H1 (cell line): ENCODE measurements at regions not wholly inside any gene's neighbourhood (a gene's known extent, or its start where the extent isn't known, plus 50 kb on each side); places are given as distances from the start of the nearest gene placed in this dataset.

Source experiments
- CTCF ChIA-PET: fragments of 300-600 bp; sonication (Branson Sonifier 250); formaldehyde crosslinking; loops from one replicate; lab custom pipeline; 2021; ENCODE audit not compliant: partially characterized antibody; lab: Charles Lee
- POLR2A ChIA-PET: fragments of 300-600 bp; sonication (Branson Sonifier 250); formaldehyde crosslinking; loops from one replicate; lab custom pipeline; 2021; ENCODE audit warnings: inconsistent platforms; ENCODE audit not compliant: partially characterized antibody; lab: Charles Lee
- DNase-seq, 2 experiments: peaks; one replicate each; pipeline versions ENCODE4 v3.0.0 to v3.0.0-alpha.2; 2010 to 2022; ENCODE audit warnings: low spot score in 2 of 2, low read depth in 1 of 2, mixed read lengths in 1 of 2
- FAIRE-seq: peaks from 2 replicates; lab custom pipeline; 2011; peaks lifted over from hg19 to GRCh38; lab: Jason Lieb, UNC
- H2AFZ ChIP-seq: 2 replicates; pipeline ENCODE4 v1.8.1; 2012; ENCODE audit warnings: low read length, inconsistent platforms
- H2AK5ac ChIP-seq: 2 replicates; pipeline ENCODE4 v1.6.1; 2013; ENCODE audit warnings: low read depth, low read length
- H2BK120ac ChIP-seq: replicated peaks from 2 replicates; pipeline ENCODE3; 2013; ENCODE audit warnings: low read depth, low read length, inconsistent platforms
- H2BK12ac ChIP-seq: 2 replicates; pipeline ENCODE4 v1.6.1; 2013; ENCODE audit warnings: low read depth, low read length
- H2BK15ac ChIP-seq: 2 replicates; pipeline ENCODE4 v1.6.1; 2013; ENCODE audit warnings: low read length
- H2BK20ac ChIP-seq: 2 replicates; pipeline ENCODE4 v1.6.1; 2013; ENCODE audit warnings: low read length
- H2BK5ac ChIP-seq: 2 replicates; pipeline ENCODE4 v1.6.1; 2013; ENCODE audit warnings: low read depth, low read length
- H3K14ac ChIP-seq: 2 replicates; pipeline ENCODE4 v1.6.1; 2013; ENCODE audit warnings: inconsistent platforms; ENCODE audit not compliant: insufficient read length
- H3K18ac ChIP-seq: 2 replicates; pipeline ENCODE4 v1.6.1; 2013; ENCODE audit warnings: low read length; ENCODE audit errors: extremely low read depth
- H3K23ac ChIP-seq: 2 replicates; pipeline ENCODE4 v1.6.1; 2013; ENCODE audit warnings: inconsistent platforms; ENCODE audit not compliant: insufficient read length
- H3K23me2 ChIP-seq: 2 replicates; pipeline ENCODE4 v1.6.1; 2013; ENCODE audit warnings: low read depth, low read length
- H3K27ac ChIP-seq: 2 replicates; pipeline ENCODE4 v1.6.1; 2011; ENCODE audit warnings: low read depth, low read length, inconsistent platforms
- H3K27me3 ChIP-seq, 4 experiments: replicated peaks in 1 of 4; 1 replicate in 1 of 4; 2 replicates in 3 of 4; pipeline versions ENCODE4 v1.6.1 to v1.8.1; 2011 to 2013; ENCODE audit warnings: low read length in 3 of 4, mild to moderate bottlenecking in 3 of 4, inconsistent platforms in 2 of 4, mixed read lengths in 2 of 4, moderate library complexity in 1 of 4; ENCODE audit not compliant: control insufficient read depth in 3 of 4, insufficient read depth in 3 of 4; ENCODE audit errors: extremely low read depth in 1 of 4
- H3K36me3 ChIP-seq, 4 experiments: 2 replicates each; pipeline versions ENCODE4 v1.6.1 to v1.8.1; 2011 to 2013; ENCODE audit warnings: mild to moderate bottlenecking in 4 of 4, low read length in 3 of 4, moderate library complexity in 2 of 4, control low read depth in 1 of 4, inconsistent platforms in 1 of 4; ENCODE audit not compliant: insufficient read depth in 4 of 4, control insufficient read depth in 2 of 4
- H3K4ac ChIP-seq: replicated peaks from 2 replicates; pipeline ENCODE3; 2013; ENCODE audit warnings: low read length, low read depth, mixed read lengths, inconsistent platforms; ENCODE audit not compliant: insufficient read length
- H3K4me1 ChIP-seq, 4 experiments: replicated peaks in 1 of 4; 1 replicate in 1 of 4; 2 replicates in 3 of 4; pipeline versions ENCODE4 v1.6.1 to v1.8.1; 2011 to 2013; ENCODE audit warnings: low read length in 3 of 4, inconsistent platforms in 2 of 4, mixed read lengths in 1 of 4; ENCODE audit not compliant: insufficient read depth in 4 of 4, control insufficient read depth in 3 of 4
- H3K4me2 ChIP-seq, 2 experiments: 2 replicates each; pipeline versions ENCODE4 v1.6.1 to v1.8.1; 2011 to 2013; ENCODE audit warnings: low read depth in 2 of 2, low read length in 2 of 2, control low read depth in 1 of 2, inconsistent platforms in 1 of 2, mild to moderate bottlenecking in 1 of 2; ENCODE audit not compliant: insufficient read depth in 1 of 2
- H3K4me3 ChIP-seq, 4 experiments: fragments of 200-600, 300-600 bp in 1 of 4; sonication (generic), shearing (Covaris generic), sonication (Bioruptor Twin) in 1 of 4; 2 replicates each; pipeline versions ENCODE4 v1.5.1 to v1.8.1; 2011 to 2016; ENCODE audit warnings: low read length in 4 of 4, low read depth in 3 of 4, control low read depth in 2 of 4, inconsistent platforms in 2 of 4, mild to moderate bottlenecking in 2 of 4, mixed read lengths in 1 of 4, moderate library complexity in 1 of 4; ENCODE audit not compliant: insufficient read depth in 2 of 4; ENCODE audit errors: extremely low read depth in 1 of 4
- H3K56ac ChIP-seq: replicated peaks from 2 replicates; pipeline ENCODE3; 2013; ENCODE audit warnings: low read depth, mild to moderate bottlenecking, mixed read lengths, low read length, inconsistent platforms; ENCODE audit not compliant: insufficient read length
- H3K79me1 ChIP-seq: 2 replicates; pipeline ENCODE4 v1.6.1; 2013; ENCODE audit warnings: low read depth, low read length, control low read depth
- H3K79me2 ChIP-seq, 2 experiments: 2 replicates each; pipeline versions ENCODE4 v1.6.1 to v1.8.1; 2012 to 2013; ENCODE audit warnings: low read length in 2 of 2, mild to moderate bottlenecking in 2 of 2, inconsistent platforms in 1 of 2; ENCODE audit not compliant: insufficient read depth in 2 of 2, control insufficient read depth in 1 of 2
- H3K9ac ChIP-seq, 4 experiments: replicated peaks in 1 of 4; 1 replicate in 1 of 4; 2 replicates in 3 of 4; pipeline versions ENCODE4 v1.6.1 to v1.8.1; 2011 to 2013; ENCODE audit warnings: low read depth in 3 of 4, low read length in 3 of 4, control low read depth in 2 of 4, mild to moderate bottlenecking in 2 of 4, moderate library complexity in 2 of 4, inconsistent platforms in 1 of 4; ENCODE audit errors: extremely low read depth in 1 of 4
- H3K9me3 ChIP-seq, 2 experiments: 2 replicates each; pipeline versions ENCODE4 v1.6.1 to v1.8.1; 2012 to 2013; ENCODE audit warnings: mild to moderate bottlenecking in 2 of 2, moderate library complexity in 2 of 2, control low read depth in 1 of 2, inconsistent platforms in 1 of 2, low read depth in 1 of 2, low read length in 1 of 2, mixed read lengths in 1 of 2; ENCODE audit not compliant: insufficient read depth in 2 of 2
- H4K20me1 ChIP-seq, 2 experiments: replicated peaks in 1 of 2; 2 replicates each; pipeline versions ENCODE3 to v1.8.1; 2011 to 2013; ENCODE audit warnings: inconsistent platforms in 2 of 2, low read length in 2 of 2, mild to moderate bottlenecking in 1 of 2; ENCODE audit not compliant: insufficient read depth in 2 of 2, control insufficient read depth in 1 of 2
- H4K5ac ChIP-seq: 2 replicates; pipeline ENCODE4 v1.6.1; 2013; ENCODE audit warnings: low read length, low read depth, mixed read lengths, inconsistent platforms; ENCODE audit not compliant: insufficient read length
- H4K8ac ChIP-seq: 2 replicates; pipeline ENCODE4 v1.8.0; 2013; ENCODE audit warnings: mild to moderate bottlenecking, moderate library complexity, low read length, inconsistent platforms; ENCODE audit not compliant: insufficient read depth; ENCODE audit errors: extremely low read depth
- H4K91ac ChIP-seq: replicated peaks from 2 replicates; pipeline ENCODE3; 2013; ENCODE audit warnings: low read length, mixed read lengths, inconsistent platforms; ENCODE audit not compliant: insufficient read length
- BACH1 ChIP-seq: IDR thresholded peaks from 2 replicates; pipeline ENCODE4 v1.6.1; 2012; ENCODE audit warnings: low read length, improper control_type of control experiment
- CBX8 ChIP-seq: fragments of 300-800, 300-1000 bp; sonication (generic); IDR thresholded peaks from 2 replicates; pipeline ENCODE4 v1.7.1; 2016; ENCODE audit warnings: low read depth, low read length, borderline replicate concordance
- EZH2 ChIP-seq: fragments of 200-600 bp; sonication (generic); IDR thresholded peaks from 2 replicates; pipeline ENCODE4 v1.7.1; 2012; ENCODE audit warnings: low read depth, mild to moderate bottlenecking, moderate library complexity, low read length, inconsistent platforms; ENCODE audit not compliant: severe bottlenecking
- KDM5A ChIP-seq: fragments of 200-600 bp; IDR thresholded peaks from 2 replicates; pipeline ENCODE4 v1.7.1; 2012; ENCODE audit warnings: mild to moderate bottlenecking, low read length, inconsistent platforms, mixed read lengths
- SRF ChIP-seq: IDR thresholded peaks from 2 replicates; pipeline ENCODE4 v1.6.1; 2011; ENCODE audit warnings: mild to moderate bottlenecking, low read depth, low read length, moderate library complexity
- TCF12 ChIP-seq: IDR thresholded peaks from 2 replicates; pipeline ENCODE4 v1.6.1; 2011; ENCODE audit warnings: low read depth, mild to moderate bottlenecking, low read length
- whole genome bisulfite sequencing, 2 experiments: shearing (Covaris generic) in 1 of 2; methylation state at CpG; one replicate each; pipeline versions ENCODE4 v1.1.6 to v1.1.7; 2013 to 2015; ENCODE audit warnings: low lambda C conversion rate in 2 of 2, mixed read lengths in 2 of 2, inconsistent platforms in 1 of 2, low coverage in 1 of 2, missing lambda C conversion rate in 1 of 2; ENCODE audit not compliant: insufficient replicate concordance in 2 of 2, insufficient coverage in 1 of 2, insufficient read length in 1 of 2; ENCODE audit errors: extremely low coverage in 1 of 2, missing lambda C conversion rate in 1 of 2; 5-methylcytosine and 5-hydroxymethylcytosine counted together
- TF ChIP-seq, protein P1 (sequence below): IDR thresholded peaks from 2 replicates; pipeline ENCODE4 v1.6.1; 2011; ENCODE audit warnings: low read length, improper control_type of control experiment

DNA sequence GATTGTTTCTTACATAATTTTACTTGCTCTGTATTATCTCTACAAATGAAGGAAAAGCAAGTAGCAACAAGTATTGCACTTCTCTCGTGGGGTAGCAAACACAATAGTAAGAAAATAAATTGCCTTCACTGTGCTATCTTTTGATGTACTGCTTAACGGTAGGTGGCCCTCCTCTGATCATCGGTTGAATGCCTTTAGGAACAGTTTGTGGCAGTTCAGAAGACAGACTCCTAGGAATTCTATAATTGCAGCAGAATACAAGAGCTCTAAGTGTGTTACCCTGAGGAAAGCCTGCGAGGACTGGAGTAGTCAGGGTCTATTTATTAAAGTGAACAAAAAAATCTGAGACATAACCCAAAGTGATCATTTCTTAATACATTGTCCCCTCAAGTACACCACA is 1135.9 kb downstream of the KCNT2 start:
- Histone ChIP-seq H4K5ac (no peak overlapping the region), H2BK120ac (no peak overlapping the region), H3K23me2 (no peaks in the 10 kb centered on the region), H2AK5ac (no peak overlapping the region), H2BK12ac (no peak overlapping the region), H3K14ac (peak overlapping the region; percentile 48), H2BK15ac (no peak overlapping the region), H3K4me2 (no peak overlapping the region), H2BK20ac (no peak overlapping the region), H3K4ac (no peak overlapping the region), H2BK5ac (no peak overlapping the region), H3K9me3 (no peaks in the 10 kb centered on the region), H3K79me1 (no peaks in the 10 kb centered on the region), H3K56ac (no peak overlapping the region), H3K79me2 (no peaks in the 10 kb centered on the region), H3K27ac (no peak overlapping the region), H3K18ac (no peak overlapping the region), H2AFZ (no peak overlapping the region), H3K27me3 (no peaks in the 10 kb centered on the region), H3K4me1 (peaks cover 0 to 3% (median 0%) of the 10 kb centered on the region in 4 experiments; a peak in 1 of 7 replicates), H3K4me3 (no peak overlapping the region), H4K8ac (no peak overlapping the region), H3K9ac (no peak overlapping the region), H4K20me1 (no peaks in the 10 kb centered on the region), H3K23ac (no peak overlapping the region), H3K36me3 (no peaks in the 10 kb centered on the region), H4K91ac (no peak overlapping the region)
- no peak for DNase-seq
- ChIA-PET CTCF (no interaction called here), POLR2A (no interaction called here)
- 88% methylated on average over 4 of the region's 4 CpGs; no CpG with 5 or more reads in 1 of the 2 experiments for WGBS, 2 experiments
- FAIRE-seq, result no peak
- TF ChIP-seq CBX8, result no peak
- TF ChIP-seq BACH1, result no peak
- TF ChIP-seq SRF, result no peak
- TF ChIP-seq KDM5A, result no peak
- TF ChIP-seq, protein P1, sequence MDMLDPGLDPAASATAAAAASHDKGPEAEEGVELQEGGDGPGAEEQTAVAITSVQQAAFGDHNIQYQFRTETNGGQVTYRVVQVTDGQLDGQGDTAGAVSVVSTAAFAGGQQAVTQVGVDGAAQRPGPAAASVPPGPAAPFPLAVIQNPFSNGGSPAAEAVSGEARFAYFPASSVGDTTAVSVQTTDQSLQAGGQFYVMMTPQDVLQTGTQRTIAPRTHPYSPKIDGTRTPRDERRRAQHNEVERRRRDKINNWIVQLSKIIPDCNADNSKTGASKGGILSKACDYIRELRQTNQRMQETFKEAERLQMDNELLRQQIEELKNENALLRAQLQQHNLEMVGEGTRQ, result no peak
- no peak for TF ChIP-seq EZH2
- TF ChIP-seq TCF12, result no peak
